Adipocyte (in vitro differentiated cells): ENCODE measurements at regions not wholly inside any gene's neighbourhood (a gene's known extent, or its start where the extent isn't known, plus 50 kb on each side); places are given as distances from the start of the nearest gene placed in this dataset.

Experiments used
- DNase-seq: peaks from one replicate; pipeline ENCODE4 v3.0.0-alpha.2; 2015; ENCODE audit warnings: low read depth
- H3K27me3 ChIP-seq: replicated peaks from 2 replicates; pipeline ENCODE4 v1.7.0; 2013; ENCODE audit warnings: mild to moderate bottlenecking, low read length, moderate library complexity; ENCODE audit not compliant: control insufficient read depth, insufficient read depth
- H3K36me3 ChIP-seq: 2 replicates; pipeline ENCODE4 v1.7.0; 2013; ENCODE audit warnings: low read length, mild to moderate bottlenecking, moderate library complexity; ENCODE audit not compliant: control insufficient read depth, insufficient read depth, severe bottlenecking
- H3K4me1 ChIP-seq: 2 replicates; pipeline ENCODE4 v1.7.0; 2013; ENCODE audit warnings: mild to moderate bottlenecking, low read length, moderate library complexity; ENCODE audit not compliant: control insufficient read depth, insufficient read depth
- H3K4me3 ChIP-seq: 2 replicates; pipeline ENCODE4 v1.7.0; 2013; ENCODE audit warnings: mild to moderate bottlenecking, low read length, moderate library complexity
- H3K9ac ChIP-seq: 2 replicates; pipeline ENCODE4 v1.7.0; 2013; ENCODE audit warnings: mild to moderate bottlenecking, low read length, moderate library complexity
- H3K9me3 ChIP-seq: 2 replicates; pipeline ENCODE4 v1.7.0; 2013; ENCODE audit warnings: mild to moderate bottlenecking, low read length, moderate library complexity; ENCODE audit not compliant: control insufficient read depth

DNA sequence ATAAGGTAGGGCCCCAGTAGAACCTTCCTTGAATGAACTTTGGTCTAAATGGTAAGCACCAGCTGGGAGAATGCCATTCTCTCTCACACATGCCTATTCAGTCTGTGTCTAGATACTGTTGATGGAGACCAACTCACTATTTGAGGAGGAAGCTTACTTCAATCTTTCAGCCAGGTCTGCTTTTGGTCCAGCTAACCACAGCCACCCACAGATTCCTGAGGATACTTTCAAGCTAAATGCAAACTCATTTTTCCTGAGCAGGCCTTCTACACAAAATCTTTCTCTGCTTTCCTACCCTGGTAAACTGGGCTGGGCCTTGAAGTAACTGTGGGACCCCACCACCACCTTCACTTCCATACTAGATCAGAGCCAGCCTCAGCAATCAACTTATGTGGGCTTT, 76.9 kb upstream of the KLF3 start:
- no peak for DNase-seq
- no peaks in the 10 kb centered on the region for H3K36me3 ChIP-seq

GRCh38 chr4:38590046-38590445, 74.0 kb upstream of the KLF3 start:
- H3K4me3 ChIP-seq = no peak overlapping the region
- no peak for DNase-seq
- peaks cover 17% of the 10 kb centered on the region for H3K4me1 ChIP-seq
- no peaks in the 10 kb centered on the region for H3K27me3 ChIP-seq
- H3K9me3 ChIP-seq = peaks cover 5% of the 10 kb centered on the region
- no peaks in the 10 kb centered on the region for H3K36me3 ChIP-seq
- H3K9ac ChIP-seq = no peak overlapping the region

More for the DNA sequence above, 76.9 kb upstream of the KLF3 start:
- H3K27me3 ChIP-seq = no peaks in the 10 kb centered on the region
- H3K4me1 ChIP-seq = peaks cover 8% of the 10 kb centered on the region
- H3K9ac ChIP-seq = no peak overlapping the region
- H3K4me3 ChIP-seq = no peak overlapping the region
- H3K9me3 ChIP-seq = peaks cover 10% of the 10 kb centered on the region

- Histone ChIP-seq H3K9me3 (peaks cover 5% of the 10 kb centered on the region), H3K36me3 (no peaks in the 10 kb centered on the region), H3K4me3 (no peak overlapping the region), H3K27me3 (no peaks in the 10 kb centered on the region), H3K9ac (no peak overlapping the region), H3K4me1 (peaks cover 17% of the 10 kb centered on the region)
- no peak for DNase-seq
These were observed 72.2 kb upstream of the KLF3 start for GRCh38 chr4:38591617-38592337.

DNA sequence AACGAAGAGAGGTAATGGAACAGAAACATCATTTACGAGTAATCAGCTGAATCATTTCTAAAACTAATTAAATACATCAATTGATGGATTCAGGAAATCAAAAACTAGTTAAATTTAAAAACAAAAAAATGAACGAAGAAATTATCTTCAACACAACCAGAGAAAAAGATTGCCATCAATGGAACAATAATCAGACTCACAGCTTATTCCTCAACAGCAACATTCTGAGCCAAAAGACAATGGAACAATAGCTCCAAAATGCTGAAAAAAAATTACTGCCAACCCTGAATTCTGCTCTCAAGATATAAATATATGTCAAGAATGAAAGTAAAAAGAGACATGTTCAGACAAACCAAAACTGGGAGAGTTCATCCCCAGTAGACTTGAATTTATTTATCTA, 65.5 kb upstream of the KLF3 start:
- H3K4me3 ChIP-seq = no peak overlapping the region
- H3K27me3 ChIP-seq = no peaks in the 10 kb centered on the region
- H3K9me3 ChIP-seq = no peaks in the 10 kb centered on the region
- no peak for DNase-seq
- no peaks in the 10 kb centered on the region for H3K36me3 ChIP-seq
- H3K4me1 ChIP-seq = peaks cover 5% of the 10 kb centered on the region
- H3K9ac ChIP-seq = no peak overlapping the region

DNA sequence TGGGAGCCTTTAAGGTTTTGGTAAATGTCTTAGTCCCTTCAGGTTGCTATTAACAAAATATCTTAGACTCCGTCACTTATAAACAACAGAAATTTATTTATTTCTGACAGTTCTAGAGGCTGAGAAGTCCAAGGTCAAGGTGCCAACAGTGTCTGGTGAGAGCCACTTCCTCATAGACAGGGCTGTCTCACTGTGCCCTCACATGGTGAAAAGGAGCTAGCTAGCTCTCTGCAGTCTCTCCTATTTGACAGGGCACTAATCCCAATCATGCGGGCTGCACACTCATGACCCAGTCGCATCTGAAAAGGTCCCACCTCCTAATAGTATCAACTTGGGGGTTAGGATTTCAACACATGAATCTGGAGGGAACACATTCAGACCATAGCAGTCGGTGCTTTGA, 63.4 kb upstream of the KLF3 start:
- no peak for DNase-seq
- no peaks in the 10 kb centered on the region for H3K27me3 ChIP-seq
- no peaks in the 10 kb centered on the region for H3K36me3 ChIP-seq
- no peak overlapping the region for H3K9ac ChIP-seq
- H3K4me3 ChIP-seq = no peak overlapping the region
- H3K9me3 ChIP-seq = no peaks in the 10 kb centered on the region
- peaks cover 10% of the 10 kb centered on the region for H3K4me1 ChIP-seq

DNA sequence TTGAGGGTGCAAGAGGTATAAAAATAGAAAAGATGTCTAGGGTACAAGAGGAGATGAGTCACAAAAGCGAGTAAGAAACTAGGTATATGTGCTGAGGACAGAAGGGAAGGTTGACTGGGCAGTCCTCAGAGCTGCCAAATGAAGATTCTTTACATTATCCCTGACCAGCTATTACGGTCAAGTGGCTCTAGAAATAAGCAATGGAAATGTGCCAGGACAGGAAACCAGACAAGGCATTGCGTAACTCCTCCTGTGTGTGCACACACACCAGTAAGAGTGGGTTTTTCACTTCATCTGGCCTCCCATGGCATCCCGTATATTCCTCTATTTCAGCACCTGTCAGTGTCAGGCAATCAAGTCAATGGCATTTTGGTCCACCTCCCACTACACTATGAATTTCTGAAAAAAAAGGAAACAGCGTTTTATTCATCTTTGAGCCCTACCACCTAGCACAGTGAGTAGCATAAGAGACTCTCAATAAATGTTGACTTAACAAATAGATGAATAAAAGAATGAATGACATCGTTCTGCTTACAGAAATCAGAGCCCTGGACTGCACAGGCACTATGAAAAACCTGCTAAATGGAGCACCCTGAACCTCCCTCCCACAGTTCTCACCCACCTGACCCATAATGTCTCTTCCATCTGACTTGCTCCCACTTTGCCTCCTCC, 62.6 kb upstream of the KLF3 start:
- Histone ChIP-seq H3K4me3 (no peak overlapping the region), H3K27me3 (no peaks in the 10 kb centered on the region), H3K4me1 (peaks cover 17% of the 10 kb centered on the region), H3K9ac (no peak overlapping the region), H3K36me3 (no peaks in the 10 kb centered on the region), H3K9me3 (no peaks in the 10 kb centered on the region)
- DNase-seq = peak; percentile 62

DNA sequence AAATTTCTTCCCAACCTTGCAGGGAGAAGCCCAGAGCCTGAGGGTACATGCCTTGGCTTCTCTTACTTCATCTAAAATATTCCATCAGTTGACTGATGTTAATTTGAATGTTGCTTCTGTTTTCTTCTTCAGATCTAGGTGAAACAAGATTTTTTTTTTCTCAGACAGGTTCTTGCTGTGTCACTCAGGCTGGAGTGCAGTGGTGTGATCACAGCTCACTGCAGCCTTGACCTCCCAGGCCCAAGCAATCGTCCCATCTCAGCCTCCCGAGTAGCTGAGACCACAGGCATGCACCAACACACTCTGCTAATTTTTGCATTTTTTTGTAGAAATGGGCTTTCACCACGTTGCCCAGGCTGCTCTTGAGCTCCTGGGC, 62.1 kb upstream of the KLF3 start:
- H3K9me3 ChIP-seq = no peaks in the 10 kb centered on the region
- H3K9ac ChIP-seq = no peak overlapping the region
- peaks cover 17% of the 10 kb centered on the region for H3K4me1 ChIP-seq
- no peak for DNase-seq
- H3K4me3 ChIP-seq = no peak overlapping the region
- no peaks in the 10 kb centered on the region for H3K36me3 ChIP-seq
- no peaks in the 10 kb centered on the region for H3K27me3 ChIP-seq

- Histone ChIP-seq H3K4me3 (no peak overlapping the region), H3K4me1 (peaks cover 17% of the 10 kb centered on the region), H3K9me3 (no peaks in the 10 kb centered on the region), H3K9ac (no peak overlapping the region), H3K36me3 (no peaks in the 10 kb centered on the region), H3K27me3 (no peaks in the 10 kb centered on the region)
- DNase-seq = no peak
These were observed 60.3 kb upstream of the KLF3 start for GRCh38 chr4:38603652-38604051.

GRCh38 chr4:38605181-38605752, 58.7 kb upstream of the KLF3 start:
- Histone ChIP-seq H3K36me3 (no peaks in the 10 kb centered on the region), H3K9ac (no peak overlapping the region), H3K27me3 (no peaks in the 10 kb centered on the region), H3K9me3 (no peaks in the 10 kb centered on the region), H3K4me3 (no peak overlapping the region), H3K4me1 (peaks cover 17% of the 10 kb centered on the region)
- DNase-seq = no peak

- Histone ChIP-seq H3K27me3 (no peaks in the 10 kb centered on the region), H3K9ac (no peak overlapping the region), H3K36me3 (no peaks in the 10 kb centered on the region), H3K4me1 (peaks cover 16% of the 10 kb centered on the region), H3K9me3 (no peaks in the 10 kb centered on the region), H3K4me3 (no peak overlapping the region)
- no peak for DNase-seq
These were observed 58.0 kb upstream of the KLF3 start for GRCh38 chr4:38605753-38606586.

- DNase-seq = no peak
These were observed 57.5 kb upstream of the KLF3 start for GRCh38 chr4:38606587-38606905.

More at GRCh38 chr4:38606587-38606905, 57.5 kb upstream of the KLF3 start:
- no peaks in the 10 kb centered on the region for H3K27me3 ChIP-seq
- no peaks in the 10 kb centered on the region for H3K36me3 ChIP-seq
- no peak overlapping the region for H3K4me3 ChIP-seq
- no peak overlapping the region for H3K9ac ChIP-seq
- H3K4me1 ChIP-seq = peaks cover 12% of the 10 kb centered on the region
- H3K9me3 ChIP-seq = no peaks in the 10 kb centered on the region
